Peyer's patch (tissue), 4 donors: ENCODE measurements at regions not wholly inside any gene's neighbourhood (a gene's known extent, or its start where the extent isn't known, plus 50 kb on each side); places are given as distances from the start of the nearest gene placed in this dataset.

Source experiments
- CTCF ChIP-seq, 6 experiments: fragments of 450-650 bp in 4 of 6; fragments of 200-600 bp in 2 of 6; sonication (generic) in 1 of 6; IDR thresholded peaks; one replicate each; pipeline ENCODE4 v1.5.1; 2017 to 2019; ENCODE audit warnings: antibody characterized with exemption in 6 of 6, mild to moderate bottlenecking in 3 of 6, moderate library complexity in 1 of 6
- POLR2A ChIP-seq, 2 donors: fragments of 450-650 bp; IDR thresholded peaks; one replicate each; pipeline ENCODE4 v1.5.1; 2017; ENCODE audit warnings: antibody characterized with exemption in 2 of 2, mild to moderate bottlenecking in 2 of 2, moderate library complexity in 2 of 2

- TF ChIP-seq CTCF (IDR thresholded peaks at IDR 0.05) (no peak), POLR2A (IDR thresholded peaks at IDR 0.05) (no peak)
Observed at GRCh38 chr13:77458736-77459135, 76.8 kb upstream of the SCEL start.
